Effector memory CD8-positive, alpha-beta T cell (primary cell): ENCODE measurements at regions not wholly inside any gene's neighbourhood (a gene's known extent, or its start where the extent isn't known, plus 50 kb on each side); places are given as distances from the start of the nearest gene placed in this dataset.
"Not testable (repeated sequence)": the region's sequence is repeated elsewhere in the genome, so short reads cannot be mapped to it uniquely, and the experiment has no call there.

ENCODE experiments used
- ATAC-seq: fragments of 150-1000 bp; cut with Tn5 transposase; replicated peaks from 2 replicates; pipeline ENCODE4 v1.10.0; 2021; ENCODE audit warnings: mild to moderate bottlenecking, moderate library complexity
- DNase-seq, 3 experiments: peaks; one replicate each; pipeline ENCODE4 v3.0.0; 2021
- H3K27ac Mint-ChIP-seq, 2 donors: one replicate each; pipeline ENCODE4 v1.8.0; 2022; ENCODE audit warnings: mild to moderate bottlenecking in 2 of 2, mixed read lengths in 2 of 2, moderate library complexity in 2 of 2
- H3K27me3 Mint-ChIP-seq, 2 donors: one replicate each; pipeline ENCODE4 v1.8.0; 2022; ENCODE audit warnings: mixed read lengths in 2 of 2
- H3K36me3 Mint-ChIP-seq: one replicate; pipeline ENCODE4 v1.8.0; 2022; ENCODE audit warnings: mild to moderate bottlenecking, moderate library complexity, mixed read lengths; ENCODE audit not compliant: insufficient read depth
- H3K4me1 Mint-ChIP-seq, 2 donors: one replicate each; pipeline ENCODE4 v1.8.0; 2022; ENCODE audit warnings: low read depth in 2 of 2, mixed read lengths in 2 of 2
- H3K4me3 Mint-ChIP-seq, 2 donors: one replicate each; pipeline ENCODE4 v1.8.0; 2022; ENCODE audit warnings: mild to moderate bottlenecking in 2 of 2, mixed read lengths in 2 of 2, moderate library complexity in 2 of 2
- H3K9me3 Mint-ChIP-seq, 2 donors: one replicate each; pipeline ENCODE4 v1.8.0; 2022; ENCODE audit warnings: mixed read lengths in 2 of 2

- Mint-ChIP-seq H3K4me1 (no peaks in the 10 kb centered on the region), H3K27me3 (peaks cover 12 to 14% of the 10 kb centered on the region in 2 donors), H3K27ac (no peak overlapping the region), H3K36me3 (no peaks in the 10 kb centered on the region), H3K9me3 (no peaks in the 10 kb centered on the region), H3K4me3 (no peak overlapping the region)
- ATAC-seq, result no peak
- no peak for DNase-seq
Observed at GRCh38 chr5:147075187-147075586, 159.6 kb upstream of the STK32A start.

GRCh38 chr5:147080391-147080790, 154.4 kb upstream of the STK32A start:
- Mint-ChIP-seq H3K36me3 (no peaks in the 10 kb centered on the region), H3K4me3 (no peak overlapping the region), H3K4me1 (no peaks in the 10 kb centered on the region), H3K27me3 (peaks cover 6 to 8% of the 10 kb centered on the region in 2 donors), H3K9me3 (no peaks in the 10 kb centered on the region), H3K27ac (no peak overlapping the region)
- ATAC-seq, result no peak
- DNase-seq, result no peak

- Mint-ChIP-seq H3K4me1 (no peaks in the 10 kb centered on the region), H3K36me3 (no peaks in the 10 kb centered on the region), H3K9me3 (no peaks in the 10 kb centered on the region), H3K27me3 (peaks cover 6 to 8% of the 10 kb centered on the region in 2 donors), H3K4me3 (no peak overlapping the region), H3K27ac (no peak overlapping the region)
- no peak for ATAC-seq
- DNase-seq, result no peak
Observed at GRCh38 chr5:147081311-147081764, 153.5 kb upstream of the STK32A start.

GRCh38 chr5:147084702-147085101, 150.1 kb upstream of the STK32A start:
- no peaks in the 10 kb centered on the region for H3K4me1 Mint-ChIP-seq
- H3K27ac Mint-ChIP-seq, result no peak overlapping the region
- no peaks in the 10 kb centered on the region for H3K36me3 Mint-ChIP-seq
- DNase-seq (no peak), ATAC-seq (no peak)
- peaks cover 14 to 20% of the 10 kb centered on the region in 2 donors for H3K27me3 Mint-ChIP-seq
- H3K9me3 Mint-ChIP-seq, result no peaks in the 10 kb centered on the region
- no peak overlapping the region for H3K4me3 Mint-ChIP-seq

GRCh38 chr5:147085409-147085808, 149.4 kb upstream of the STK32A start:
- H3K36me3 Mint-ChIP-seq, result no peaks in the 10 kb centered on the region
- H3K9me3 Mint-ChIP-seq, result no peaks in the 10 kb centered on the region
- H3K4me1 Mint-ChIP-seq, result no peaks in the 10 kb centered on the region
- H3K27me3 Mint-ChIP-seq, result peaks cover 14 to 20% of the 10 kb centered on the region in 2 donors
- ATAC-seq (no peak), DNase-seq (no peak)
- H3K4me3 Mint-ChIP-seq, result no peak overlapping the region
- no peak overlapping the region for H3K27ac Mint-ChIP-seq

GRCh38 chr5:147092044-147092443, 142.8 kb upstream of the STK32A start:
- Mint-ChIP-seq H3K27ac (no peak overlapping the region), H3K9me3 (no peaks in the 10 kb centered on the region), H3K36me3 (no peaks in the 10 kb centered on the region), H3K4me1 (no peaks in the 10 kb centered on the region), H3K4me3 (no peak overlapping the region), H3K27me3 (peaks cover 39 to 50% of the 10 kb centered on the region in 2 donors)
- no peak for DNase-seq
- ATAC-seq, result no peak

GRCh38 chr5:147093138-147093537, 141.7 kb upstream of the STK32A start:
- DNase-seq (no peak), ATAC-seq (no peak)
- Mint-ChIP-seq H3K4me1 (no peaks in the 10 kb centered on the region), H3K9me3 (no peaks in the 10 kb centered on the region), H3K36me3 (no peaks in the 10 kb centered on the region), H3K27ac (no peak overlapping the region), H3K4me3 (no peak overlapping the region), H3K27me3 (peaks cover 39 to 52% of the 10 kb centered on the region in 2 donors)

GRCh38 chr5:147095740-147096139, 139.1 kb upstream of the STK32A start:
- H3K27me3 Mint-ChIP-seq, result peaks cover 27 to 44% of the 10 kb centered on the region in 2 donors
- no peak overlapping the region for H3K4me3 Mint-ChIP-seq

GRCh38 chr5:147098233-147098790, 136.5 kb upstream of the STK32A start:
- H3K4me1 Mint-ChIP-seq, result no peaks in the 10 kb centered on the region
- no peak for DNase-seq
- ATAC-seq, result no peak

More at GRCh38 chr5:147095740-147096139, 139.1 kb upstream of the STK32A start:
- Mint-ChIP-seq H3K36me3 (no peaks in the 10 kb centered on the region), H3K9me3 (no peaks in the 10 kb centered on the region), H3K4me1 (no peaks in the 10 kb centered on the region), H3K27ac (no peak overlapping the region)
- ATAC-seq, result no peak
- no peak for DNase-seq

GRCh38 chr5:147101659-147102369, 133.0 kb upstream of the STK32A start:
- no peaks in the 10 kb centered on the region for H3K4me1 Mint-ChIP-seq
- no peak overlapping the region for H3K4me3 Mint-ChIP-seq
- H3K36me3 Mint-ChIP-seq, result no peaks in the 10 kb centered on the region
- no peak for DNase-seq
- no peak for ATAC-seq
- no peaks in the 10 kb centered on the region for H3K9me3 Mint-ChIP-seq
- H3K27ac Mint-ChIP-seq, result no peak overlapping the region
- peaks cover 0 to 4% of the 10 kb centered on the region in 2 donors for H3K27me3 Mint-ChIP-seq

More at GRCh38 chr5:147098233-147098790, 136.5 kb upstream of the STK32A start:
- Mint-ChIP-seq H3K27me3 (peaks cover 15 to 31% of the 10 kb centered on the region in 2 donors), H3K27ac (no peak overlapping the region), H3K36me3 (no peaks in the 10 kb centered on the region), H3K9me3 (no peaks in the 10 kb centered on the region), H3K4me3 (no peak overlapping the region)

GRCh38 chr5:147112899-147113298, 121.9 kb upstream of the STK32A start:
- ATAC-seq, result no peak

GRCh38 chr5:147113967-147114366, 120.9 kb upstream of the STK32A start:
- H3K27ac Mint-ChIP-seq, result no peak overlapping the region
- no peaks in the 10 kb centered on the region for H3K9me3 Mint-ChIP-seq
- no peaks in the 10 kb centered on the region for H3K4me1 Mint-ChIP-seq
- H3K36me3 Mint-ChIP-seq, result no peaks in the 10 kb centered on the region
- ATAC-seq, result no peak
- DNase-seq, result no peak
- peaks cover 0 to 6% of the 10 kb centered on the region in 2 donors for H3K27me3 Mint-ChIP-seq
- no peak overlapping the region for H3K4me3 Mint-ChIP-seq

More at GRCh38 chr5:147112899-147113298, 121.9 kb upstream of the STK32A start:
- Mint-ChIP-seq H3K27ac (no peak overlapping the region), H3K9me3 (no peaks in the 10 kb centered on the region), H3K36me3 (no peaks in the 10 kb centered on the region), H3K4me1 (no peaks in the 10 kb centered on the region), H3K4me3 (no peak overlapping the region), H3K27me3 (peaks cover 7% of the 10 kb centered on the region in 2 donors)
- no peak for DNase-seq

GRCh38 chr5:147139759-147140158, 95.1 kb upstream of the STK32A start:
- DNase-seq, H3K27ac Mint-ChIP-seq, ATAC-seq, H3K4me3 Mint-ChIP-seq, H3K36me3 Mint-ChIP-seq, H3K4me1 Mint-ChIP-seq: not testable (repeated sequence)
- H3K27me3 Mint-ChIP-seq, result peaks cover 11 to 17% of the 10 kb centered on the region in 2 donors
- peaks cover 9 to 12% of the 10 kb centered on the region in 2 donors for H3K9me3 Mint-ChIP-seq

GRCh38 chr5:147140558-147140957, 94.3 kb upstream of the STK32A start:
- no peaks in the 10 kb centered on the region for H3K4me1 Mint-ChIP-seq
- DNase-seq (no peak), ATAC-seq (no peak)
- peaks cover 9 to 12% of the 10 kb centered on the region in 2 donors for H3K9me3 Mint-ChIP-seq
- no peak overlapping the region for H3K4me3 Mint-ChIP-seq
- H3K27ac Mint-ChIP-seq, result no peak overlapping the region
- H3K27me3 Mint-ChIP-seq, result peaks cover 11 to 15% of the 10 kb centered on the region in 2 donors
- no peaks in the 10 kb centered on the region for H3K36me3 Mint-ChIP-seq
